ENCODE measurements at regions not wholly inside any gene's neighbourhood (a gene's known extent, or its start where the extent isn't known, plus 50 kb on each side); places are given as distances from the start of the nearest gene placed in this dataset.

DNA sequence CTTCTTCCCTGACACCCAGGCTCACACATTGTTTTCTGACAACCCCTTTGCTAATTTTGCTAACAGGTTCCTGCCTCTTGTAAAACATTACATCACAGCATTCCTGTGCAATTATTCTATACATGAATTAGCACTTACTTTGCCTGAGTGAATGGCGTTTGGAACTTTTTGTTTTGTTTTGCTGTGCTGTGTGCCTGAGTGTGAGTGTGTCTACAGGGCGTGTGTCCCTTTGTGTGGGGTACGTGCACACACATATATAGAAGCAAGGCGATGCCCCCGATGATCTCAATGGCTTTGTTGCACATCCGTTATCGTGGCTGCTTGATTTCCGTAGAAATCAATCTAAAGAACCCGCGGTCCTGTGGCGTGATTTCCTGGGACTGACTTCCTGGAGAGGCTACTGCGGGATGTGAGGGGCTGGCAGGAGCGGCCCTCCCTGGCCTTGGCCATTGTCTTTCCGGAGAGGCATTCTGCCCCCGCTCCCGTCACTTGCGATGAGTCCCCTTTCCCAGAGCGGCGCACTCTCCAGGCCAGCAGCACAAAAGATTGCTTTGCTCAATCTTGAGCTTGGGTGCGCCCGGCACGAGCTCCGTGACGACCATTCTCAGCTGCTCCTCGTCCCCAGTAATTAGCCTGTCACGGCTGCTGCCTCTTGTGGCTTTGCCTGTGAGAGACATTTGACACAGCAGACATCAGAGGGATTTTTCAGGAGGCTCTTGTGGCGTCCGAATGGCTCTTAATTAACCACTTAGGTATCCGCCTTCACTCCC lies 398.1 kb upstream of the IRX1 start:
- FAIRE-seq = no peak
- WGBS (ENCODE audit: insufficient coverage, insufficient replicate concordance, low lambda C conversion rate, missing lambda C conversion rate) = 42% methylated on average over 29 of the region's 29 CpGs
- no peak for DNase-seq (ENCODE audit: low read depth, low spot score)
- in situ Hi-C loops (cut with MboI) = no loop called here
- POLR2A ChIA-PET = no interaction called here
- BruUV-seq (replicated peaks) = no TSS peak
- no peak overlapping the region for H3K4me2 ChIP-seq (ENCODE audit: control insufficient read depth, insufficient read depth)
- no peak overlapping the region for H2AFZ ChIP-seq (ENCODE audit: control insufficient read depth, low read depth, low read length)
- CTCF ChIA-PET = no interaction called here
- intact Hi-C loops (cut with micrococcal nuclease; ENCODE audit: unreplicated experiment) = no loop called here
- SMC1A ChIA-PET (ENCODE audit: uncharacterized antibody, unreplicated experiment) = no interaction called here
- H3K27me3 ChIP-seq (replicated peaks in 1 of 2; ENCODE audit: control insufficient read depth in 2 of 2, insufficient read depth in 2 of 2, low read length in 1 of 2) = no peaks in the 10 kb centered on the region
- no peaks in the 10 kb centered on the region for H3K36me3 ChIP-seq (ENCODE audit: control insufficient read depth in 2 of 2, insufficient read depth in 2 of 2, low read length in 1 of 2)
- RAD21 ChIA-PET (ENCODE audit: unreplicated experiment) = no interaction called here
- no peak for ATAC-seq
- no peak overlapping the region for H3K27ac ChIP-seq (ENCODE audit: control insufficient read depth, insufficient read depth)
- H3K79me2 ChIP-seq (ENCODE audit: control insufficient read depth, insufficient read depth, low read length) = no peaks in the 10 kb centered on the region
- TF ChIP-seq MTA2 (IDR thresholded peaks at IDR 0.05; ENCODE audit: low read depth) (no peak), SP1 (IDR thresholded peaks at IDR 0.05; ENCODE audit: low read depth, low read length) (no peak), CHD4 (IDR thresholded peaks at IDR 0.05) (no peak), TCF3 (IDR thresholded peaks at IDR 0.05; ENCODE audit: borderline replicate concordance, insufficient read depth, low read depth, low read length) (no peak), HDAC6 (IDR thresholded peaks at IDR 0.05; ENCODE audit: unreplicated experiment) (no peak), PML (IDR thresholded peaks at IDR 0.05; ENCODE audit: low read length) (no peak), TBL1XR1 (IDR thresholded peaks at IDR 0.05; ENCODE audit: low read depth, low read length) (no peak), STAT3 (IDR thresholded peaks at IDR 0.05; ENCODE audit: low read depth, low read length) (no peak)
- TF ChIP-seq, protein P1, sequence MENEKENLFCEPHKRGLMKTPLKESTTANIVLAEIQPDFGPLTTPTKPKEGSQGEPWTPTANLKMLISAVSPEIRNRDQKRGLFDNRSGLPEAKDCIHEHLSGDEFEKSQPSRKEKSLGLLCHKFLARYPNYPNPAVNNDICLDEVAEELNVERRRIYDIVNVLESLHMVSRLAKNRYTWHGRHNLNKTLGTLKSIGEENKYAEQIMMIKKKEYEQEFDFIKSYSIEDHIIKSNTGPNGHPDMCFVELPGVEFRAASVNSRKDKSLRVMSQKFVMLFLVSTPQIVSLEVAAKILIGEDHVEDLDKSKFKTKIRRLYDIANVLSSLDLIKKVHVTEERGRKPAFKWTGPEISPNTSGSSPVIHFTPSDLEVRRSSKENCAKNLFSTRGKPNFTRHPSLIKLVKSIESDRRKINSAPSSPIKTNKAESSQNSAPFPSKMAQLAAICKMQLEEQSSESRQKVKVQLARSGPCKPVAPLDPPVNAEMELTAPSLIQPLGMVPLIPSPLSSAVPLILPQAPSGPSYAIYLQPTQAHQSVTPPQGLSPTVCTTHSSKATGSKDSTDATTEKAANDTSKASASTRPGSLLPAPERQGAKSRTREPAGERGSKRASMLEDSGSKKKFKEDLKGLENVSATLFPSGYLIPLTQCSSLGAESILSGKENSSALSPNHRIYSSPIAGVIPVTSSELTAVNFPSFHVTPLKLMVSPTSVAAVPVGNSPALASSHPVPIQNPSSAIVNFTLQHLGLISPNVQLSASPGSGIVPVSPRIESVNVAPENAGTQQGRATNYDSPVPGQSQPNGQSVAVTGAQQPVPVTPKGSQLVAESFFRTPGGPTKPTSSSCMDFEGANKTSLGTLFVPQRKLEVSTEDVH (IDR thresholded peaks at IDR 0.05; ENCODE audit: low read depth, partially characterized antibody) = no peak
- H3K4me3 ChIP-seq = no peak overlapping the region
- H4K20me1 ChIP-seq (ENCODE audit: control insufficient read depth, insufficient read depth) = no peaks in the 10 kb centered on the region
- no peak overlapping the region for H3K9ac ChIP-seq (ENCODE audit: control insufficient read depth, insufficient read depth, low read length)
- H3K4me1 ChIP-seq (ENCODE audit: control insufficient read depth, insufficient read depth, low read length) = no peaks in the 10 kb centered on the region
- H3K9me3 ChIP-seq (replicated peaks; ENCODE audit: control insufficient read depth, insufficient read depth, low read length) = no peaks in the 10 kb centered on the region; the same call in 2 of the 3 replicates
